GM06990 (cell line): ENCODE measurements at regions not wholly inside any gene's neighbourhood (a gene's known extent, or its start where the extent isn't known, plus 50 kb on each side); places are given as distances from the start of the nearest gene placed in this dataset.

Experiments used
- DNase-seq: peaks from one replicate; pipeline ENCODE4 v3.0.0-alpha.2; 2011; ENCODE audit not compliant: insufficient read length; ENCODE audit errors: extremely low read depth
- H3K27me3 ChIP-seq: replicated peaks from 2 replicates; pipeline ENCODE4 v1.6.0; 2011; ENCODE audit warnings: low read length; ENCODE audit not compliant: control insufficient read depth, insufficient read depth
- H3K36me3 ChIP-seq: 2 replicates; pipeline ENCODE4 v1.5.1; 2011; ENCODE audit warnings: low read length; ENCODE audit not compliant: control insufficient read depth, insufficient read depth
- H3K4me3 ChIP-seq: replicated peaks from 2 replicates; pipeline ENCODE4 v1.5.1; 2011; ENCODE audit warnings: low read depth, mild to moderate bottlenecking, control low read depth, low read length
- CTCF ChIP-seq: IDR thresholded peaks from 2 replicates; pipeline ENCODE4 v1.5.1; 2011; ENCODE audit warnings: low read length, control low read depth, mild to moderate bottlenecking, inconsistent platforms; ENCODE audit not compliant: insufficient read depth, poor library complexity, severe bottlenecking

- Histone ChIP-seq H3K36me3 (no peaks in the 10 kb centered on the region), H3K4me3 (no peak overlapping the region), H3K27me3 (no peaks in the 10 kb centered on the region)
- TF ChIP-seq CTCF: no peak
- no peak for DNase-seq
Observed at GRCh38 chr3:64405211-64405835, 180.1 kb upstream of the PRICKLE2 start.

- Histone ChIP-seq H3K36me3 (no peaks in the 10 kb centered on the region), H3K4me3 (no peak overlapping the region), H3K27me3 (no peaks in the 10 kb centered on the region)
- TF ChIP-seq CTCF: no peak
- DNase-seq: no peak
Observed at GRCh38 chr3:64400706-64401105, 175.4 kb upstream of the PRICKLE2 start.

- no peak for DNase-seq
- no peaks in the 10 kb centered on the region for H3K27me3 ChIP-seq
- no peaks in the 10 kb centered on the region for H3K36me3 ChIP-seq
- peak; percentile 69 for TF ChIP-seq CTCF
- no peak overlapping the region for H3K4me3 ChIP-seq
Observed at GRCh38 chr3:64399205-64399800, 174.0 kb upstream of the PRICKLE2 start.

- no peaks in the 10 kb centered on the region for H3K36me3 ChIP-seq
- H3K27me3 ChIP-seq: no peaks in the 10 kb centered on the region
- DNase-seq: no peak
- TF ChIP-seq CTCF: no peak
- no peak overlapping the region for H3K4me3 ChIP-seq
Observed at GRCh38 chr3:64398476-64398875, 173.2 kb upstream of the PRICKLE2 start.

- no peaks in the 10 kb centered on the region for H3K36me3 ChIP-seq
- H3K27me3 ChIP-seq: no peaks in the 10 kb centered on the region
- H3K4me3 ChIP-seq: no peak overlapping the region
- no peak for DNase-seq
- no peak for TF ChIP-seq CTCF
Observed at GRCh38 chr3:64398006-64398405, 172.7 kb upstream of the PRICKLE2 start.

- H3K36me3 ChIP-seq: no peaks in the 10 kb centered on the region
- H3K27me3 ChIP-seq: no peaks in the 10 kb centered on the region
- H3K4me3 ChIP-seq: no peak overlapping the region
- DNase-seq: no peak
- no peak for TF ChIP-seq CTCF
Observed at GRCh38 chr3:64397573-64397972, 172.3 kb upstream of the PRICKLE2 start.
